Islet precursor cell (in vitro differentiated cells): ENCODE measurements at regions not wholly inside any gene's neighbourhood (a gene's known extent, or its start where the extent isn't known, plus 50 kb on each side); places are given as distances from the start of the nearest gene placed in this dataset.
"Not testable (repeated sequence)": the region's sequence is repeated elsewhere in the genome, so short reads cannot be mapped to it uniquely, and the experiment has no call there.

Source experiments
- DNase-seq: peaks from one replicate; pipeline ENCODE4 v3.0.0-alpha.2; 2018

GRCh38 chrX:80508083-80508482 is 87.8 kb downstream of the TENT5D start:
- DNase-seq: not testable (repeated sequence)

- peak; percentile 81 for DNase-seq
Measured at GRCh38 chrX:80511969-80512760, 91.9 kb downstream of the TENT5D start.

GRCh38 chrX:80512924-80513323 is 92.7 kb downstream of the TENT5D start:
- no peak for DNase-seq

DNA sequence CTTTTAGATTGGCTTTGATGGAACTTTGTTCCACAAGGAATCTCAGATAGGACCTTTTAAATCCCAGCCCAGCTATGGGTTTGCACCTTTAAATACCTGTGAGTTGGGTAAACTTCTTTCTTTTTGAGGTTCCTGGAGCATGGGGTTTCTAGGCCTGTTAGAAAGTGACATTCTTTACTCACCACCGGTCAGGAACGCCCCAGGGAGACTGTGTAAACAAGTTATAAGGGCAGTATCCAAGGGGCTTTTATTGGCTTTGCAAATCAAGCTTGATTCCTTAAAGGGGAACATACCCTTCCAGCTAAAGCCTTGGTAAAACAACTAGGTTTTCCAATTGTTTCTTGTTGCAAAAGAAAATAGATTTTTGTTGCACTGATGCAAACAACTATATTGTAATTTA is 93.4 kb downstream of the TENT5D start:
- DNase-seq: no peak

GRCh38 chrX:80537096-80537495 is 116.8 kb downstream of the TENT5D start:
- DNase-seq: no peak

- DNase-seq: peak; percentile 61
Measured at GRCh38 chrX:80550722-80551121, 130.5 kb downstream of the TENT5D start.

- no peak for DNase-seq
Measured at GRCh38 chrX:80556148-80556547, 135.9 kb downstream of the TENT5D start.

DNA sequence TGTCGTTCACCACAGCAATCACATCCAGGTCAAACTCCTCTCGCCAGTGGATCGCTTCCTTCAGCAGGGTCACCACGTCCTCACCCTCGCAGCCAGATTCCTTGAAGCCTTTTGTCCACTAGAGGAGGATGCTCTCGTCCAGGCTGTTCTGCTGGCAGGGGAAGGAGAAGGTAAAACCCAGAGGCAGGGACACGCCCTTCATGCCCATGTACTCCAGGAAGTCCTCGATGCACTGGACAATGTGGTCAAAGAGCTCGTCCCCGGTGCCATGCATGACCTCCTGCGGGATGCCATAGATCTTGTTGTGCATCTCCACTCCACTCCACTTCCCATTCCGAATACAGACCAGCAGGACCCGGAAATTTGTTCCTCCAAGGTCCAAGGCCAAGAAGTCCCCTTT is 152.4 kb downstream of the TENT5D start:
- DNase-seq: no peak

GRCh38 chrX:80573275-80573674 is 153.0 kb downstream of the TENT5D start:
- no peak for DNase-seq

DNA sequence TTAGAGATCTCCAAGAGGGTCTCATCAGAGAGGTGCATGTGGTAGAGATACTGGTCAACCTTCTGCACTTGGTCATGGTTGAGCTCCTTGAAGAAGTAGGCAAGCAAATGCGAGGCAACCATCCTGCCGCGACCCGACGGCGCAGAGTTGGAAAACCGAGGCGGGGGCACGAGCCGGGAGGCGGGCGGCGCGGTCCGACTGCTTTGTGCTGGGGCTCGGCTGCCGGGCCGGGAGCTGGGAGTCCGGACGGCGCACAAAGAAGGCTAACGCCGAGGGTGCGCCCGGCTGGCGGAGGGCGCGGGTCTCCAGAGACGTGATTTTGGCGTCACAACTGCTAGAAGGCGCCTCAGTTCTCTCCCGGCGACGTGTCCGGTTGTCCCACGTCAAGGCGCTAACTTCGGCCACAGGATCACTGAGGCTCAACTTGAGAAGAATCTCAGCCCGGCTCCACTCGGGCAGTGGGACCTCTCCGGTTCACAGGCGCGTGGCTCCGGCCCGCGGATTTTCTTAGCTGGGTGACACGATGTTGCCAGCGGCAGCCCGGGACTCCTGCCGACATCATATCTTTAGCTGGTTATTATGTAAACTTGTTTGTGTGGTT is 154.3 kb downstream of the TENT5D start:
- not testable (repeated sequence) for DNase-seq

- no peak for DNase-seq
Measured at GRCh38 chrX:80576267-80576666, 156.0 kb downstream of the TENT5D start.

DNA sequence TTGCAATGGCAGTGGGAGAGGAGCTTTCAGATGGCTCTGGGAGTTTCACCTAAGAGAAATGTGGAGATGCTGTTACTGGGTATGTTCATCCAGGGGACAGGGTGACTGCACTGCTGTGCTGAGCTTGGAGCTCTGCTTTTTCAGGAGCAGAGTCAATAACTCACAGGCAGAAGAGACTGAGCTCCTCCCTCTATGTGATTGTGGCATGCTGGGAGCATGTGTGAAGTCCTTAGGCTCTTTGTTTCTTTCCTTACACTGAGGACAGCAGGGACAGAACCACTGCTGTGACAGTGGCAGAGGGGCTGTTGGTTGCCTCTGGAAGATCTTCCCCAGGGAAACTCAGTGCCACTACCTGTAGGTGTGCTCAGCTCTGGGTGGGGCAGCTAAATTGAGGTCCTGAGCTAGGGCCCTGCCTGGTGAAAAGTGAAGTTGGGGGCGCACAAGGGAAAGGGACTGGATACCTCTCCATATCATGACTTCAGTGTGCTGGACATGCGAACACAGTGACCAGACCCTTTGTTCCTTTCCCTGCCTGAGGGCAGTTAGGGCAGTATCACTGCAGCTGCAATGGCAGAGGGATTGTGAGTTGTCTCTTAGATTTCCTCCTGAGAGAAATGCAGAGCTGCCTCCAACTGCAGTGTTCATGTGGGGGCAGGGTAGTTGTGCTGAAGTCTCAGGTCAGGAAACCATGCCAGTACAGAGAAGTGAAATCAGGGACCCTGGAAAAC is 156.7 kb downstream of the TENT5D start:
- DNase-seq: peak; percentile 60

DNA sequence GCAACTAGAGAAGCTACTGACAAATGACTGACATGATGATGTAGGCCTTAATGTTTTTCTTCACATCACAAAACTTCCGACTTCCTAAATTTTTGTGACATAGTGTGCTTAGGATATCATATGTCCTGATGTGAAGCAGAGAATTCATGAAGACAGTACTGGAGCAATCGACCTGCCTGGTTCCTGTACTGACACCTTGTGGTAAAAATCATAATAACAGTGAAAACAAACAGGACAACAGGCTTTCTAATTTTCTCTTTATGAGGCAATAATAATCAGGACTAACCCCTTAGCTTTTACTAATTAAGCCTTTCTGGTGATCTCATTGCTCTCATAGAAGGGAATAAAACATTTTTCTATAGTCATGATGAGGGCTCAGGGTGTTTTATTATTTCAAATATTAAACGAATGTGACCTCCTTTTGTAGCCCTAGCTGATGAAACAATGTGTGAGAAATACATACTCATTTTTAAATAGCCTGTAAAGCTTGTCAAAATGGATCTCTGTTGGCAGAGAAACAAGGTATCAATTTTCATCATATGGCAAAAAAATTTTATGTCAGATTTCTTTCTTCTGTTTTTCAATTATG is 158.4 kb downstream of the TENT5D start:
- DNase-seq: no peak

DNA sequence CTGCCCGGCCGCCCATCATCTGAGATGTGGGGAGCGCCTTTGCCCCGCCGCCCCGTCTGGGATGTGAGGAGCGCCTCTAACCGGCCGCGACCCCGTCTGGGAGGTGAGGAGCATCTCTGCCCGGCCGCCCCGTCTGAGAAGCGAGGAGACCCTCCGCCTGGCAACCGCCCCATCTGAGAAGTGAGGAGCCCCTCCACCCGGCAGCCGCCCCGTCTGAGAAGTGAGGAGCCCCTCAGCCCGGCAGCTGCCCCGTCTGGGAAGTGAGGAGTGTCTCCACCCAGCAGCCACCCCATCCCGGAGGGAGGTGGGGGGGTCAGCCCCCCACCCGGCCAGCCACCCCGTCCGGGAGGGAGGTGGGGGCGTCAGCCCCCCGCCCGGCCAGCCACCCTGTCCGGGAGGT is 170.7 kb downstream of the TENT5D start:
- DNase-seq: not testable (repeated sequence)

- DNase-seq: no peak
Measured at GRCh38 chrX:80602036-80602860, 182.0 kb downstream of the TENT5D start.
